ENCODE measurements at regions not wholly inside any gene's neighbourhood (a gene's known extent, or its start where the extent isn't known, plus 50 kb on each side); places are given as distances from the start of the nearest gene placed in this dataset.

DNA sequence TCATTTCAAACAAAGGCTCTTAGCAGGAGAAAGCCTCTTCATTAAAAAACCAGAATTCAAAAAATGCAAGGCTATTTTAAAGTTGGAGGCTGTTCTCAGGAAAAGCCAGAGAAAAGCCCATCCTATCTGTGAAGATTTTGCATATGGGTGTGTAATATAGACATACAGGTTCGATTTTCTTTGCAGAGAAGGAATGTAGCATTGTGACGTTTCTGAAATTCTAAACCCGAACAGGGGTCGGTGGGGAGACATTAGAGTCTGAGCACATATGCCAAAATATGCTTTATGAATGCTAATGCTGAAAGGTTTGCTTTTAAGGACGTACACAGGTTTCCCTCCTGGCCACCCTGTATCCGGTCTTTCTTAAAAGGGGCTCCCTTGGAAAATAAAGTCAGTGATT, 363.1 kb upstream of the PAPPA start:
- Histone ChIP-seq H3K4me2 (ENCODE audit: low read depth, low read length) (no peak overlapping the region), H3K4me1 (ENCODE audit: low read length) (no peaks in the 10 kb centered on the region), H3K27ac (ENCODE audit: low read length) (no peak overlapping the region), H3K79me2 (ENCODE audit: low read length) (no peaks in the 10 kb centered on the region), H3K27me3 (replicated peaks; ENCODE audit: insufficient read depth, low read length) (no peaks in the 10 kb centered on the region), H4K20me1 (ENCODE audit: insufficient read depth, low read length) (no peaks in the 10 kb centered on the region), H2AFZ (ENCODE audit: low read length) (no peak overlapping the region), H3K36me3 (replicated peaks; ENCODE audit: insufficient read depth, low read length) (no peaks in the 10 kb centered on the region), H3K9me3 (replicated peaks; ENCODE audit: insufficient read depth, low read length) (no peaks in the 10 kb centered on the region), H3K4me3 (ENCODE audit: low read length) (no peak overlapping the region), H3K9me2 (replicated peaks; ENCODE audit: insufficient read depth, low read length) (no peaks in the 10 kb centered on the region), H3K9ac (ENCODE audit: low read length) (no peak overlapping the region), H3F3A (ENCODE audit: insufficient read depth, low read length) (no peaks in the 10 kb centered on the region)
- no peak for DNase-seq
- TF ChIP-seq, protein P1, sequence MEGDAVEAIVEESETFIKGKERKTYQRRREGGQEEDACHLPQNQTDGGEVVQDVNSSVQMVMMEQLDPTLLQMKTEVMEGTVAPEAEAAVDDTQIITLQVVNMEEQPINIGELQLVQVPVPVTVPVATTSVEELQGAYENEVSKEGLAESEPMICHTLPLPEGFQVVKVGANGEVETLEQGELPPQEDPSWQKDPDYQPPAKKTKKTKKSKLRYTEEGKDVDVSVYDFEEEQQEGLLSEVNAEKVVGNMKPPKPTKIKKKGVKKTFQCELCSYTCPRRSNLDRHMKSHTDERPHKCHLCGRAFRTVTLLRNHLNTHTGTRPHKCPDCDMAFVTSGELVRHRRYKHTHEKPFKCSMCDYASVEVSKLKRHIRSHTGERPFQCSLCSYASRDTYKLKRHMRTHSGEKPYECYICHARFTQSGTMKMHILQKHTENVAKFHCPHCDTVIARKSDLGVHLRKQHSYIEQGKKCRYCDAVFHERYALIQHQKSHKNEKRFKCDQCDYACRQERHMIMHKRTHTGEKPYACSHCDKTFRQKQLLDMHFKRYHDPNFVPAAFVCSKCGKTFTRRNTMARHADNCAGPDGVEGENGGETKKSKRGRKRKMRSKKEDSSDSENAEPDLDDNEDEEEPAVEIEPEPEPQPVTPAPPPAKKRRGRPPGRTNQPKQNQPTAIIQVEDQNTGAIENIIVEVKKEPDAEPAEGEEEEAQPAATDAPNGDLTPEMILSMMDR (IDR thresholded peaks at IDR 0.05; ENCODE audit: low read length): no peak
- TF ChIP-seq EZH2 (optimal IDR thresholded peaks at IDR 0.05; ENCODE audit: low read depth, low read length) (no peak), EZH2phosphoT487 (IDR thresholded peaks at IDR 0.05; ENCODE audit: low read length) (no peak)

DNA sequence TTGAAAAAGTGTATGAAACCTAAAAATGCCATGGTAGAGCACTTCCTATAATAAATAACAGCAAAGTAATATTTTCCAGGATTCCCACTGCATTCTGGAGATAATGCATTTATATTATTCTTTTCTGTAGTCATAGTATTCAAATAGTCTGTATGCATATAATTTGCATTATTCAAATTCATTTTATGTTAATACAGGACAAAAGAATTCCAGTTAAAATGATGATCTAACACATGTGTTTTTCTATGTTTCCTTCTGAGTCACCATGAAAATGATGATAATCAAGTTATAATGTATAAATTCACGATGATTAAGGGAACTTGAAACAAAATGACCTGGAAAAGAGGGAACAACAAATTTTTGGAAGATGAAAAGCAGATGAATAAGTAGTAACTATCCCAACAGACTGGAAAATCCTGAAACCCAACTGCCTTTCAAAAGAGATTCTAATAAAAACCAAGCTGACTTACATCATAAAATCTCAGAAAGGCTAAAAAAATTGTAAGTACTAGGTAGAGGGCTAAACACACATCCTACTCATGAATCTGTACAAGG, 358.6 kb upstream of the PAPPA start:
- Histone ChIP-seq H3K79me2 (ENCODE audit: low read length) (no peaks in the 10 kb centered on the region), H2AFZ (ENCODE audit: low read length) (no peak overlapping the region), H3K4me1 (ENCODE audit: low read length) (no peaks in the 10 kb centered on the region), H3K27ac (ENCODE audit: low read length) (no peak overlapping the region), H3K4me3 (ENCODE audit: low read length) (no peak overlapping the region), H4K20me1 (ENCODE audit: insufficient read depth, low read length) (no peaks in the 10 kb centered on the region), H3K36me3 (replicated peaks; ENCODE audit: insufficient read depth, low read length) (no peaks in the 10 kb centered on the region), H3K4me2 (ENCODE audit: low read depth, low read length) (no peak overlapping the region), H3K9me2 (replicated peaks; ENCODE audit: insufficient read depth, low read length) (no peaks in the 10 kb centered on the region), H3K9me3 (replicated peaks; ENCODE audit: insufficient read depth, low read length) (no peaks in the 10 kb centered on the region), H3F3A (ENCODE audit: insufficient read depth, low read length) (no peaks in the 10 kb centered on the region), H3K9ac (ENCODE audit: low read length) (no peak overlapping the region), H3K27me3 (replicated peaks; ENCODE audit: insufficient read depth, low read length) (no peaks in the 10 kb centered on the region)
- no peak for TF ChIP-seq EZH2phosphoT487 (IDR thresholded peaks at IDR 0.05; ENCODE audit: low read length)
- TF ChIP-seq EZH2 (optimal IDR thresholded peaks at IDR 0.05; ENCODE audit: low read depth, low read length): no peak
- TF ChIP-seq, protein P1 (IDR thresholded peaks at IDR 0.05; ENCODE audit: low read length): no peak
- DNase-seq: no peak

DNA sequence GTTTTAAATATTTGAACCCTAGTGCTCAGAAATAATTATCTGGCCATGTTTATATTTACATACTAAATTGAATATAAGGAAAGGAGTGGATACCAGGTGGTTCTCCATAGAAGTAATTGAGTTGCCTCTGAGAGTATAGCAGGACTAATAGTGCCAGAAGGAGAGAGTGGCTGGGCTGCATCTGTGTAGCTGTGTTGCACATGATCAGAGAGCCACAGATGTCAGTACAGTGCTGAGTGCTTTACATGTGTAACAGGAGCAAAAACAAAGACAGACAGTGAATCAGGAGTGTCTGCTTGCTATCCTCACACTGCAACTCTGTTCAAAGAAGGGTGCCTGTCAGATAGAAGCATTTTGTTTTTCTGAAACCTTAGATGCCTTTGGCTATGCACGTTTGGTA, 353.9 kb upstream of the PAPPA start:
- no peaks in the 10 kb centered on the region for H3K9me2 ChIP-seq (replicated peaks; ENCODE audit: insufficient read depth, low read length)
- no peaks in the 10 kb centered on the region for H3K36me3 ChIP-seq (replicated peaks; ENCODE audit: insufficient read depth, low read length)
- DNase-seq: no peak
- no peaks in the 10 kb centered on the region for H3K9me3 ChIP-seq (replicated peaks; ENCODE audit: insufficient read depth, low read length)
- TF ChIP-seq EZH2 (optimal IDR thresholded peaks at IDR 0.05; ENCODE audit: low read depth, low read length) (no peak), EZH2phosphoT487 (IDR thresholded peaks at IDR 0.05; ENCODE audit: low read length) (no peak)
- TF ChIP-seq, protein P1 (IDR thresholded peaks at IDR 0.05; ENCODE audit: low read length): no peak
- no peaks in the 10 kb centered on the region for H3K79me2 ChIP-seq (ENCODE audit: low read length)
- no peak overlapping the region for H3K9ac ChIP-seq (ENCODE audit: low read length)
- H3K4me3 ChIP-seq (ENCODE audit: low read length): no peak overlapping the region
- no peak overlapping the region for H3K27ac ChIP-seq (ENCODE audit: low read length)
- no peaks in the 10 kb centered on the region for H3F3A ChIP-seq (ENCODE audit: insufficient read depth, low read length)
- H3K4me2 ChIP-seq (ENCODE audit: low read depth, low read length): no peak overlapping the region
- no peaks in the 10 kb centered on the region for H3K4me1 ChIP-seq (ENCODE audit: low read length)
- no peaks in the 10 kb centered on the region for H4K20me1 ChIP-seq (ENCODE audit: insufficient read depth, low read length)
- H3K27me3 ChIP-seq (replicated peaks; ENCODE audit: insufficient read depth, low read length): no peaks in the 10 kb centered on the region
- H2AFZ ChIP-seq (ENCODE audit: low read length): no peak overlapping the region
